GM12873 (cell line): ENCODE measurements at regions not wholly inside any gene's neighbourhood (a gene's known extent, or its start where the extent isn't known, plus 50 kb on each side); places are given as distances from the start of the nearest gene placed in this dataset.

Experiments used
- CTCF ChIP-seq: IDR thresholded peaks from 2 replicates; pipeline ENCODE4 v1.5.1; 2012; ENCODE audit warnings: low read depth, mild to moderate bottlenecking, moderate library complexity, low read length, control low read depth; ENCODE audit not compliant: insufficient read depth; ENCODE audit errors: missing control alignments

GRCh38 chr1:4224684-4225467, 324.8 kb upstream of the C1orf174 start:
- no peak for TF ChIP-seq CTCF

GRCh38 chr1:4227986-4228385, 327.9 kb upstream of the C1orf174 start:
- TF ChIP-seq CTCF, result no peak

- TF ChIP-seq CTCF, result no peak
Observed at GRCh38 chr1:4253935-4254334, 353.9 kb upstream of the C1orf174 start.

- TF ChIP-seq CTCF, result no peak
Observed at GRCh38 chr1:4256351-4256750, 356.3 kb upstream of the C1orf174 start.

GRCh38 chr1:4261327-4261726, 361.3 kb upstream of the C1orf174 start:
- TF ChIP-seq CTCF, result no peak

GRCh38 chr1:4262665-4263064, 362.6 kb upstream of the C1orf174 start:
- no peak for TF ChIP-seq CTCF

- no peak for TF ChIP-seq CTCF
Observed at GRCh38 chr1:4263699-4264098, 363.6 kb upstream of the C1orf174 start.
